ENCODE measurements at regions not wholly inside any gene's neighbourhood (a gene's known extent, or its start where the extent isn't known, plus 50 kb on each side); places are given as distances from the start of the nearest gene placed in this dataset.
A peak's percentile ranks its signal among the peaks of the same experiment; 100 is the strongest.

GRCh38 chr7:138169441-138169851 lies 93.2 kb downstream of the AKR1D1 start:
- DNase-seq: no peak

- no peak for DNase-seq
Measured at GRCh38 chr7:138170298-138170697, 94.0 kb downstream of the AKR1D1 start.

GRCh38 chr7:138170959-138171703 lies 94.9 kb downstream of the AKR1D1 start:
- no peak for DNase-seq

- no peak for DNase-seq
Measured at GRCh38 chr7:138173548-138173947, 97.3 kb downstream of the AKR1D1 start.

GRCh38 chr7:138176060-138176459 lies 99.8 kb downstream of the AKR1D1 start:
- no peak for DNase-seq

GRCh38 chr7:138184191-138184590 lies 107.9 kb downstream of the AKR1D1 start:
- DNase-seq: no peak

GRCh38 chr7:138185132-138185908 lies 109.1 kb downstream of the AKR1D1 start:
- DNase-seq: no peak

- DNase-seq: peak in 1 of 3 donors; percentile 36
Measured at GRCh38 chr7:138186951-138187351, 110.7 kb downstream of the AKR1D1 start.

GRCh38 chr7:138188290-138188858 lies 112.1 kb downstream of the AKR1D1 start:
- DNase-seq: no peak

- DNase-seq: no peak
Measured at GRCh38 chr7:138194567-138194966, 118.3 kb downstream of the AKR1D1 start.

- no peak for DNase-seq
Measured at GRCh38 chr7:138195151-138195571, 118.9 kb downstream of the AKR1D1 start.

- DNase-seq: peak in 1 of 3 donors; percentile 21
Measured at GRCh38 chr7:138196503-138196946, 120.3 kb downstream of the AKR1D1 start.

- no peak for DNase-seq
Measured at GRCh38 chr7:138196971-138197896, 121.0 kb downstream of the AKR1D1 start.

- DNase-seq: peak in 1 of 3 donors; percentile 58
Measured at GRCh38 chr7:138204285-138204981, 128.2 kb downstream of the AKR1D1 start.

- DNase-seq: no peak
Measured at GRCh38 chr7:138204982-138205298, 128.7 kb downstream of the AKR1D1 start.

- DNase-seq: no peak
Measured at GRCh38 chr7:138205614-138206150, 129.4 kb downstream of the AKR1D1 start.

- DNase-seq: no peak
Measured at GRCh38 chr7:138207555-138207971, 131.3 kb downstream of the AKR1D1 start.

- no peak for DNase-seq
Measured at GRCh38 chr7:138208142-138208570, 131.9 kb downstream of the AKR1D1 start.

GRCh38 chr7:138208864-138209263 lies 132.6 kb downstream of the AKR1D1 start:
- no peak for DNase-seq

- DNase-seq: no peak
Measured at GRCh38 chr7:138212314-138212713, 136.1 kb downstream of the AKR1D1 start.

GRCh38 chr7:138214926-138215325 lies 138.7 kb downstream of the AKR1D1 start:
- no peak for DNase-seq
